CD4-positive, alpha-beta memory T cell (primary cell): ENCODE measurements at regions not wholly inside any gene's neighbourhood (a gene's known extent, or its start where the extent isn't known, plus 50 kb on each side); places are given as distances from the start of the nearest gene placed in this dataset.

Experiments used
- CTCF ChIA-PET: fragments of 350-600 bp; sonication (Branson Sonifier 250); formaldehyde crosslinking; loops from one replicate; lab custom pipeline; 2021; ENCODE audit warnings: inconsistent platforms; ENCODE audit not compliant: partially characterized antibody; lab: Charles Lee
- POLR2A ChIA-PET: fragments of 350-600 bp; sonication (Branson Sonifier 250); formaldehyde crosslinking; loops from one replicate; lab custom pipeline; 2021; ENCODE audit not compliant: partially characterized antibody; lab: Charles Lee
- DNase-seq, 5 donors: peaks; one replicate each; pipeline versions ENCODE4 v3.0.0 to v3.0.0-alpha.2; 2020 to 2022; ENCODE audit warnings: mixed read lengths in 1 of 5
- H3K27ac ChIP-seq: one replicate; pipeline ENCODE4 v1.7.0; 2013; ENCODE audit warnings: low read depth, low read length
- H3K27me3 ChIP-seq: 2 replicates; pipeline ENCODE4 v1.7.0; 2013; ENCODE audit warnings: mild to moderate bottlenecking, low read length, moderate library complexity; ENCODE audit not compliant: insufficient read depth
- H3K36me3 ChIP-seq: 2 replicates; pipeline ENCODE4 v1.7.0; 2013; ENCODE audit warnings: mild to moderate bottlenecking, low read length, moderate library complexity; ENCODE audit not compliant: insufficient read depth
- H3K4me1 ChIP-seq: 2 replicates; pipeline ENCODE4 v1.7.0; 2013; ENCODE audit warnings: mild to moderate bottlenecking, low read length, moderate library complexity; ENCODE audit not compliant: insufficient read depth
- H3K4me3 ChIP-seq, 2 donors: one replicate each; pipeline ENCODE4 v1.7.0; 2013; ENCODE audit warnings: low read length in 2 of 2, mild to moderate bottlenecking in 1 of 2
- H3K9me3 ChIP-seq, 2 donors: one replicate each; pipeline ENCODE4 v1.7.0; 2013; ENCODE audit warnings: low read length in 2 of 2, control low read depth in 1 of 2; ENCODE audit not compliant: control insufficient read depth in 1 of 2
- H3K27ac Mint-ChIP-seq, 7 donors: one replicate each; pipeline ENCODE4 v1.8.0; 2020 to 2021; ENCODE audit warnings: mixed read lengths in 7 of 7, mild to moderate bottlenecking in 6 of 7, inconsistent platforms in 3 of 7, moderate library complexity in 3 of 7
- H3K27me3 Mint-ChIP-seq, 2 donors: one replicate each; pipeline ENCODE4 v1.8.0; 2020 to 2021; ENCODE audit warnings: mixed read lengths in 2 of 2
- H3K36me3 Mint-ChIP-seq, 2 donors: one replicate each; pipeline ENCODE4 v1.8.0; 2020 to 2021; ENCODE audit warnings: mixed read lengths in 2 of 2, inconsistent platforms in 1 of 2, mild to moderate bottlenecking in 1 of 2
- H3K4me1 Mint-ChIP-seq, 4 donors: one replicate each; pipeline ENCODE4 v1.8.0; 2020 to 2021; ENCODE audit warnings: mixed read lengths in 4 of 4, mild to moderate bottlenecking in 1 of 4
- H3K4me3 Mint-ChIP-seq, 8 donors: one replicate each; pipeline ENCODE4 v1.8.0; 2020 to 2021; ENCODE audit warnings: mixed read lengths in 8 of 8, mild to moderate bottlenecking in 7 of 8, moderate library complexity in 6 of 8, inconsistent platforms in 3 of 8
- H3K9me3 Mint-ChIP-seq, 8 donors: one replicate each; pipeline ENCODE4 v1.8.0; 2020 to 2021; ENCODE audit warnings: mixed read lengths in 8 of 8, mild to moderate bottlenecking in 5 of 8, inconsistent platforms in 3 of 8, moderate library complexity in 1 of 8
- intact Hi-C: fragments of 100-400 bp; cut with micrococcal nuclease; formaldehyde crosslinking; loops from one replicate; pipeline ENCODE4 v1.15.1; 2023

GRCh38 chr13:101003566-101003965 lies 329.0 kb upstream of the TMTC4 start:
- CTCF ChIA-PET, result no interaction called here
- POLR2A ChIA-PET, result no interaction called here
- H3K27me3 Mint-ChIP-seq, result peaks cover 0 to under 1% of the 10 kb centered on the region in 2 donors
- H3K4me1 Mint-ChIP-seq, result no peaks in the 10 kb centered on the region
- H3K9me3 ChIP-seq, result no peaks in the 10 kb centered on the region
- intact Hi-C loops, result no loop called here
- H3K27ac ChIP-seq, result no peak overlapping the region
- no peak for DNase-seq
- no peaks in the 10 kb centered on the region for H3K4me1 ChIP-seq
- H3K36me3 ChIP-seq, result no peaks in the 10 kb centered on the region
- no peaks in the 10 kb centered on the region for H3K36me3 Mint-ChIP-seq
- no peak overlapping the region for H3K4me3 Mint-ChIP-seq
- no peak overlapping the region for H3K4me3 ChIP-seq
- H3K27me3 ChIP-seq, result no peaks in the 10 kb centered on the region
- H3K27ac Mint-ChIP-seq, result no peak overlapping the region
- H3K9me3 Mint-ChIP-seq, result peaks cover 0 to 4% (median 0%) of the 10 kb centered on the region in 8 donors

DNA sequence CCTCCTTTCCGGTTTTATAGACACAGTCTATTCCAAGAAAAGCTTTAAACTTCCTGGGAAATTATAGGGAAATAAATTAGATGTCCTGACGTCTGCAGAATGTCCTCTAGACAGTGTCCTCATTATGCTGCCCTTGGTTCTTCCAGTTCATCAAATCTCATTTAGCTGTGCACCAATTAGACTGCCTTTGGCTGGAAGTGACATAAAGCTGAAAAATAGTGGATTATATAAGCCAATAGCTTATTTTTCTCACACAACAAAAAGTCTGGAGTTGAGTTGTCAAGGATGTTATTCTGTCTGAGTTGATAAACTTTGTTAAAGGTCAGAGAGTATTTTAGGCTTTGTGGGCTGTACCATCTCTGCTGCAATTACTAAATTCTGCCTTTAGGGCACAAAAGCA lies 314.8 kb upstream of the TMTC4 start:
- DNase-seq, result no peak
- Histone ChIP-seq H3K4me1 (no peaks in the 10 kb centered on the region), H3K9me3 (no peaks in the 10 kb centered on the region), H3K36me3 (no peaks in the 10 kb centered on the region), H3K27me3 (no peaks in the 10 kb centered on the region), H3K27ac (no peak overlapping the region), H3K4me3 (no peak overlapping the region)
- ChIA-PET CTCF (no interaction called here), POLR2A (no interaction called here)
- Mint-ChIP-seq H3K27me3 (peaks cover 11 to 13% of the 10 kb centered on the region in 2 donors), H3K9me3 (peaks cover 0 to 14% (median 7%) of the 10 kb centered on the region in 8 donors), H3K27ac (no peak overlapping the region), H3K4me1 (peaks cover 0 to 3% (median 0%) of the 10 kb centered on the region in 4 donors), H3K4me3 (no peak overlapping the region), H3K36me3 (no peaks in the 10 kb centered on the region)
- intact Hi-C loops, result no loop called here

- Mint-ChIP-seq H3K9me3 (peaks cover 0 to 14% (median 7%) of the 10 kb centered on the region in 8 donors), H3K27me3 (peaks cover 10 to 13% of the 10 kb centered on the region in 2 donors), H3K4me3 (no peak overlapping the region), H3K4me1 (peaks cover 0 to under 1% (median 0%) of the 10 kb centered on the region in 4 donors), H3K27ac (no peak overlapping the region), H3K36me3 (no peaks in the 10 kb centered on the region)
- intact Hi-C loops, result no loop called here
- Histone ChIP-seq H3K36me3 (no peaks in the 10 kb centered on the region), H3K27ac (no peak overlapping the region), H3K9me3 (no peaks in the 10 kb centered on the region), H3K27me3 (no peaks in the 10 kb centered on the region), H3K4me1 (no peaks in the 10 kb centered on the region), H3K4me3 (no peak overlapping the region)
- ChIA-PET POLR2A (no interaction called here), CTCF (no interaction called here)
- no peak for DNase-seq
These were observed 314.3 kb upstream of the TMTC4 start for GRCh38 chr13:100988921-100989320.

- intact Hi-C loops, result no loop called here
- ChIA-PET CTCF (no interaction called here), POLR2A (no interaction called here)
- no peaks in the 10 kb centered on the region for H3K4me1 ChIP-seq
- Mint-ChIP-seq H3K27ac (no peak overlapping the region), H3K36me3 (no peaks in the 10 kb centered on the region), H3K27me3 (peaks cover 8 to 13% of the 10 kb centered on the region in 2 donors), H3K4me1 (no peaks in the 10 kb centered on the region), H3K4me3 (peak overlapping the region in 1 of 8 donors; percentile 1), H3K9me3 (peaks cover 0 to 14% (median 7%) of the 10 kb centered on the region in 8 donors)
- no peaks in the 10 kb centered on the region for H3K36me3 ChIP-seq
- no peaks in the 10 kb centered on the region for H3K27me3 ChIP-seq
- H3K4me3 ChIP-seq, result no peak overlapping the region
- H3K27ac ChIP-seq, result no peak overlapping the region
- no peak for DNase-seq
- no peaks in the 10 kb centered on the region for H3K9me3 ChIP-seq
These were observed 313.4 kb upstream of the TMTC4 start for GRCh38 chr13:100987948-100988347.

GRCh38 chr13:100986571-100986970 lies 312.0 kb upstream of the TMTC4 start:
- H3K4me1 Mint-ChIP-seq, result no peaks in the 10 kb centered on the region
- no peak overlapping the region for H3K27ac ChIP-seq
- intact Hi-C loops, result no loop called here
- no peak overlapping the region for H3K4me3 ChIP-seq
- DNase-seq, result no peak
- no peaks in the 10 kb centered on the region for H3K4me1 ChIP-seq
- H3K4me3 Mint-ChIP-seq, result no peak overlapping the region
- no peaks in the 10 kb centered on the region for H3K36me3 Mint-ChIP-seq
- peaks cover 0 to 7% (median 3%) of the 10 kb centered on the region in 8 donors for H3K9me3 Mint-ChIP-seq
- ChIA-PET CTCF (no interaction called here), POLR2A (no interaction called here)
- H3K9me3 ChIP-seq, result no peaks in the 10 kb centered on the region
- H3K27me3 Mint-ChIP-seq, result peaks cover 6 to 8% of the 10 kb centered on the region in 2 donors
- no peaks in the 10 kb centered on the region for H3K36me3 ChIP-seq
- H3K27ac Mint-ChIP-seq, result no peak overlapping the region
- H3K27me3 ChIP-seq, result no peaks in the 10 kb centered on the region

- Mint-ChIP-seq H3K27ac (no peak overlapping the region), H3K36me3 (no peaks in the 10 kb centered on the region), H3K4me1 (no peaks in the 10 kb centered on the region), H3K9me3 (peaks cover 0 to 3% (median 0%) of the 10 kb centered on the region in 8 donors), H3K27me3 (peaks cover 6 to 9% of the 10 kb centered on the region in 2 donors), H3K4me3 (no peak overlapping the region)
- POLR2A ChIA-PET, result no interaction called here
- no peak for DNase-seq
- CTCF ChIA-PET, result no interaction called here
- Histone ChIP-seq H3K27ac (no peak overlapping the region), H3K27me3 (no peaks in the 10 kb centered on the region), H3K4me3 (no peak overlapping the region), H3K4me1 (no peaks in the 10 kb centered on the region), H3K36me3 (no peaks in the 10 kb centered on the region), H3K9me3 (no peaks in the 10 kb centered on the region)
- intact Hi-C loops, result no loop called here
These were observed 309.6 kb upstream of the TMTC4 start for GRCh38 chr13:100984085-100984705.

- no peak overlapping the region for H3K27ac ChIP-seq
- H3K27ac Mint-ChIP-seq, result no peak overlapping the region
- ChIA-PET POLR2A (no interaction called here), CTCF (no interaction called here)
- no peaks in the 10 kb centered on the region for H3K4me1 Mint-ChIP-seq
- H3K36me3 ChIP-seq, result no peaks in the 10 kb centered on the region
- intact Hi-C loops, result no loop called here
- no peak overlapping the region for H3K4me3 Mint-ChIP-seq
- H3K27me3 Mint-ChIP-seq, result peaks cover 3 to 13% of the 10 kb centered on the region in 2 donors
- H3K27me3 ChIP-seq, result no peaks in the 10 kb centered on the region
- H3K9me3 Mint-ChIP-seq, result peaks cover 0 to 4% (median 0%) of the 10 kb centered on the region in 8 donors
- DNase-seq, result no peak
- H3K4me1 ChIP-seq, result no peaks in the 10 kb centered on the region
- H3K9me3 ChIP-seq, result no peaks in the 10 kb centered on the region
- H3K4me3 ChIP-seq, result no peak overlapping the region
- H3K36me3 Mint-ChIP-seq, result no peaks in the 10 kb centered on the region
These were observed 308.5 kb upstream of the TMTC4 start for GRCh38 chr13:100983111-100983510.
